C4-2B (cell line): ENCODE measurements at regions not wholly inside any gene's neighbourhood (a gene's known extent, or its start where the extent isn't known, plus 50 kb on each side); places are given as distances from the start of the nearest gene placed in this dataset.

Source experiments
- ZFX ChIP-seq: fragments of 450-650 bp; IDR thresholded peaks from 2 replicates; pipeline ENCODE4 v1.6.1; 2017
- TF ChIP-seq, protein P1 (sequence below): fragments of 450-650 bp; conservative IDR thresholded peaks from 2 replicates; pipeline ENCODE4 v1.5.1; 2017; ENCODE audit warnings: mild to moderate bottlenecking

DNA sequence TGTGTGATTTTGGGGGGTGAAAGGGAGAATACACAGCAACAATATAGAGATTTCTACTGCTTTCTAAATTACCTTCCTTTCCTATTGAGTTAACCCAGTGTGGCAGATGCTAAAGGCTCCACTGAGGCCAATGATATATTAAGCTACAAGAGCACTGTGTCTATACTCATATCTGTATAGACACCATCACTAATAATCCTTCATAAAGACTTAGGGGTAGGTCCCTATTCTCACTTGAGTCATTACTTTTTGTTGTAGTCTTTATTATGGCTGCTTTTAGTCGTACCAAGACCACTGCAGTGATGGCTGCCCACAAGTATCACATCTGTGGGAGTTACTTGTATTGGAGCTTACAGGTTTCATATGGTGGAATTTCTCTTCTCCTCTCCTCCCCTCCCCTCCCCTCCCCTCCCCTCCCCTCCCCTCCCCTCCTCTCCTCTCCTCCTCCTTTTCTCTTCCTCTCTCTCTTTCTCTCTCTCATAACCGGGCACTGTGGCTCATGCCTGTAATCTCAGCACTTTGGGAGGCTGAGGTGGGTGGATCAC is 637.6 kb downstream of the ADCYAP1 start:
- TF ChIP-seq, protein P1, sequence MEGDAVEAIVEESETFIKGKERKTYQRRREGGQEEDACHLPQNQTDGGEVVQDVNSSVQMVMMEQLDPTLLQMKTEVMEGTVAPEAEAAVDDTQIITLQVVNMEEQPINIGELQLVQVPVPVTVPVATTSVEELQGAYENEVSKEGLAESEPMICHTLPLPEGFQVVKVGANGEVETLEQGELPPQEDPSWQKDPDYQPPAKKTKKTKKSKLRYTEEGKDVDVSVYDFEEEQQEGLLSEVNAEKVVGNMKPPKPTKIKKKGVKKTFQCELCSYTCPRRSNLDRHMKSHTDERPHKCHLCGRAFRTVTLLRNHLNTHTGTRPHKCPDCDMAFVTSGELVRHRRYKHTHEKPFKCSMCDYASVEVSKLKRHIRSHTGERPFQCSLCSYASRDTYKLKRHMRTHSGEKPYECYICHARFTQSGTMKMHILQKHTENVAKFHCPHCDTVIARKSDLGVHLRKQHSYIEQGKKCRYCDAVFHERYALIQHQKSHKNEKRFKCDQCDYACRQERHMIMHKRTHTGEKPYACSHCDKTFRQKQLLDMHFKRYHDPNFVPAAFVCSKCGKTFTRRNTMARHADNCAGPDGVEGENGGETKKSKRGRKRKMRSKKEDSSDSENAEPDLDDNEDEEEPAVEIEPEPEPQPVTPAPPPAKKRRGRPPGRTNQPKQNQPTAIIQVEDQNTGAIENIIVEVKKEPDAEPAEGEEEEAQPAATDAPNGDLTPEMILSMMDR: no peak
- TF ChIP-seq ZFX: no peak
